GM23248 (cell line): ENCODE measurements at regions not wholly inside any gene's neighbourhood (a gene's known extent, or its start where the extent isn't known, plus 50 kb on each side); places are given as distances from the start of the nearest gene placed in this dataset.

ENCODE experiments used
- EZH2 ChIP-seq: fragments of 200-600 bp; sonication (generic); IDR thresholded peaks from 2 replicates; pipeline ENCODE4 v1.6.1; 2018; ENCODE audit warnings: antibody characterized with exemption, mild to moderate bottlenecking; ENCODE audit not compliant: insufficient read depth, poor library complexity, severe bottlenecking
- EZH2phosphoT487 ChIP-seq: fragments of 200-600 bp; sonication (generic); IDR thresholded peaks from 2 replicates; pipeline ENCODE4 v1.6.1; 2018; ENCODE audit warnings: antibody characterized with exemption, moderate library complexity, mild to moderate bottlenecking, low read depth; ENCODE audit not compliant: insufficient read depth

DNA sequence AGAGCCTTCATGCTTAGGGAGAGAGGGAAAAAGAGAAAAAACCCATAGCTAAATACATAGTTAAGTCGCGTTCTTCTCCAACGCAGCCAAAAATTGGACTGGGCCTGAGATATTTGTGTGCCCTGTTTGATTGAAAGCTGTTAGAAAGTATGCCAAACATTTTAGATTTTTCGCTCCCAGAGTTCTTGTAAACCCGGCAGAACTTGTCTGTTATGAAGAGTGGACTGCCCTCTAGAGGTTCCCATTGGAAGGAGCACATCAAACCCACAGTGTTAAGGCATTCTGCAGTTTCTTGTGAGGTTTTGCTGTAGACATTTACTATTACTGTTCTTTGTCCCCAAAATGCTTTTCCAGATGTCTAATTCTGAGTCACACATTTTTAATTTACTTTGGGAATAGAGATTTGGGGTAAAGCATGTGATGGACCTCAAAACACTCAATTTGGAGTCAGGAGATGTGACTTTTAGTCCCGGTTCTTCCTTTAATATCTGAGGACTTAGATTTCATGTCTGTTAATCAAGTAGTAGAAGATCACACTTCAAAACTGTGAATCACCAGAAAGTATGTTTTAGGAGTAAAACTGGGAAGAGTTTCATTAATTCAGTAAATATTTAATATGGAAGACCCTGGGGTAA is 96.6 kb downstream of the PCSK1 start:
- TF ChIP-seq EZH2phosphoT487 (no peak), EZH2 (no peak)
